CD4-positive, alpha-beta T cell (primary cell): ENCODE measurements at regions not wholly inside any gene's neighbourhood (a gene's known extent, or its start where the extent isn't known, plus 50 kb on each side); places are given as distances from the start of the nearest gene placed in this dataset.

Source experiments
- ATAC-seq: fragments of 200-7000 bp; cut with Tn5 transposase; one replicate; pipeline ENCODE4 v1.10.0; 2022; ENCODE audit warnings: mild to moderate bottlenecking; ENCODE audit not compliant: poor library complexity
- CTCF ChIA-PET: fragments of 350-600 bp; sonication (Branson Sonifier 250); formaldehyde crosslinking; loops from one replicate; lab custom pipeline; 2021; ENCODE audit warnings: antibody characterized with exemption, inconsistent platforms; lab: Charles Lee
- POLR2A ChIA-PET: fragments of 350-600 bp; sonication (Branson Sonifier 250); formaldehyde crosslinking; loops from one replicate; lab custom pipeline; 2021; ENCODE audit warnings: antibody characterized with exemption, inconsistent platforms; lab: Charles Lee
- DNase-seq, 14 experiments: peaks; one replicate each; pipeline ENCODE4 v3.0.0-alpha.2; 2013 to 2020; ENCODE audit warnings: mixed read lengths in 2 of 14
- H3K27ac ChIP-seq, 2 donors: one replicate each; pipeline versions ENCODE4 v1.5.1 to v1.7.0; 2013; ENCODE audit warnings: low read length in 2 of 2, low read depth in 1 of 2, mild to moderate bottlenecking in 1 of 2
- H3K27me3 ChIP-seq, 2 experiments: 1 replicate in 1 of 2; 2 replicates in 1 of 2; pipeline versions ENCODE4 v1.6.1 to v1.7.0; 2013; ENCODE audit warnings: low read length in 2 of 2, control low read depth in 1 of 2, mild to moderate bottlenecking in 1 of 2, moderate library complexity in 1 of 2; ENCODE audit not compliant: insufficient read depth in 2 of 2, control insufficient read depth in 1 of 2
- H3K36me3 ChIP-seq: one replicate; pipeline ENCODE4 v1.6.1; 2013; ENCODE audit warnings: low read length, control low read depth; ENCODE audit not compliant: insufficient read depth
- H3K4me1 ChIP-seq: one replicate; pipeline ENCODE4 v1.6.1; 2013; ENCODE audit warnings: low read length, control low read depth; ENCODE audit not compliant: insufficient read depth
- H3K4me3 ChIP-seq: one replicate; pipeline ENCODE4 v1.5.1; 2013; ENCODE audit warnings: mild to moderate bottlenecking, low read length, moderate library complexity
- H3K9me3 ChIP-seq, 2 experiments: 1 replicate in 1 of 2; 2 replicates in 1 of 2; pipeline versions ENCODE4 v1.6.1 to v1.7.0; 2013; ENCODE audit warnings: low read length in 2 of 2, mild to moderate bottlenecking in 2 of 2, control low read depth in 1 of 2, moderate library complexity in 1 of 2; ENCODE audit not compliant: control insufficient read depth in 1 of 2, insufficient read depth in 1 of 2
- H3K27ac Mint-ChIP-seq: one replicate; pipeline ENCODE4 v1.8.0; 2020; ENCODE audit warnings: mixed read lengths
- H3K27me3 Mint-ChIP-seq: one replicate; pipeline ENCODE4 v1.8.0; 2021; ENCODE audit warnings: mixed read lengths
- H3K36me3 Mint-ChIP-seq: one replicate; pipeline ENCODE4 v1.8.0; 2021; ENCODE audit warnings: low read depth, mixed read lengths
- H3K4me1 Mint-ChIP-seq: one replicate; pipeline ENCODE4 v1.8.0; 2021; ENCODE audit warnings: low read depth, mixed read lengths
- H3K4me3 Mint-ChIP-seq: one replicate; pipeline ENCODE4 v1.8.0; 2020; ENCODE audit warnings: mild to moderate bottlenecking, mixed read lengths
- H3K9me3 Mint-ChIP-seq: one replicate; pipeline ENCODE4 v1.8.0; 2020; ENCODE audit warnings: mixed read lengths
- CTCF ChIP-seq: fragments of 200-600 bp; IDR thresholded peaks from one replicate; pipeline ENCODE4 v1.8.0; 2022; ENCODE audit warnings: antibody characterized with exemption, mild to moderate bottlenecking
- intact Hi-C, 2 experiments: fragments of 100-400 bp; cut with DNase I in 1 of 2; cut with micrococcal nuclease in 1 of 2; formaldehyde crosslinking; loops; one replicate each; pipeline versions ENCODE4 v1.15.1 to v1.9.0; 2023 to 2025; cut with DNase I, micrococcal nuclease

GRCh38 chrX:22526339-22526738 lies 253.6 kb downstream of the CBLL2 start:
- Mint-ChIP-seq H3K27me3 (no peaks in the 10 kb centered on the region), H3K36me3 (no peaks in the 10 kb centered on the region), H3K9me3 (peaks cover 5% of the 10 kb centered on the region), H3K4me1 (no peaks in the 10 kb centered on the region), H3K4me3 (no peak overlapping the region), H3K27ac (no peak overlapping the region)
- H3K27me3 ChIP-seq: no peaks in the 10 kb centered on the region
- H3K4me3 ChIP-seq: no peak overlapping the region
- POLR2A ChIA-PET: no interaction called here
- H3K27ac ChIP-seq: no peak overlapping the region
- ATAC-seq: no peak
- CTCF ChIA-PET: no interaction called here
- intact Hi-C loops: no loop called here
- no peaks in the 10 kb centered on the region for H3K9me3 ChIP-seq
- TF ChIP-seq CTCF: no peak
- H3K4me1 ChIP-seq: no peaks in the 10 kb centered on the region
- no peak for DNase-seq
- H3K36me3 ChIP-seq: no peaks in the 10 kb centered on the region

- no peaks in the 10 kb centered on the region for H3K36me3 Mint-ChIP-seq
- ChIA-PET POLR2A (no interaction called here), CTCF (no interaction called here)
- H3K9me3 Mint-ChIP-seq: peaks cover 5% of the 10 kb centered on the region
- H3K27ac Mint-ChIP-seq: no peak overlapping the region
- Histone ChIP-seq H3K4me1 (no peaks in the 10 kb centered on the region), H3K36me3 (no peaks in the 10 kb centered on the region), H3K27ac (no peak overlapping the region), H3K27me3 (no peaks in the 10 kb centered on the region), H3K4me3 (no peak overlapping the region), H3K9me3 (no peaks in the 10 kb centered on the region)
- ATAC-seq: no peak
- TF ChIP-seq CTCF: no peak
- DNase-seq: no peak
- no peak overlapping the region for H3K4me3 Mint-ChIP-seq
- intact Hi-C loops: no loop called here
- H3K4me1 Mint-ChIP-seq: no peaks in the 10 kb centered on the region
- no peaks in the 10 kb centered on the region for H3K27me3 Mint-ChIP-seq
Observed at GRCh38 chrX:22527302-22527701, 254.6 kb downstream of the CBLL2 start.

- DNase-seq: no peak
- no peaks in the 10 kb centered on the region for H3K36me3 ChIP-seq
- Mint-ChIP-seq H3K27me3 (no peaks in the 10 kb centered on the region), H3K27ac (no peak overlapping the region), H3K4me3 (no peak overlapping the region), H3K4me1 (no peaks in the 10 kb centered on the region), H3K9me3 (no peaks in the 10 kb centered on the region), H3K36me3 (no peaks in the 10 kb centered on the region)
- no peaks in the 10 kb centered on the region for H3K9me3 ChIP-seq
- no peak for ATAC-seq
- ChIA-PET CTCF (no interaction called here), POLR2A (no interaction called here)
- no peak for TF ChIP-seq CTCF
- no peaks in the 10 kb centered on the region for H3K4me1 ChIP-seq
- H3K27me3 ChIP-seq: no peaks in the 10 kb centered on the region
- no peak overlapping the region for H3K27ac ChIP-seq
- intact Hi-C loops: no loop called here
- no peak overlapping the region for H3K4me3 ChIP-seq
Observed at GRCh38 chrX:22533898-22534297, 261.2 kb downstream of the CBLL2 start.
